Endothelial cell of umbilical vein (primary cell): ENCODE measurements at regions not wholly inside any gene's neighbourhood (a gene's known extent, or its start where the extent isn't known, plus 50 kb on each side); places are given as distances from the start of the nearest gene placed in this dataset.

ENCODE experiments used
- CTCF ChIP-seq, 2 donors: IDR thresholded peaks; 1 replicate in 1 of 2; 2 replicates in 1 of 2; pipeline ENCODE4 v1.5.1; 2011; ENCODE audit warnings: low read length in 2 of 2, mild to moderate bottlenecking in 2 of 2, moderate library complexity in 2 of 2, control low read depth in 1 of 2, inconsistent platforms in 1 of 2, low read depth in 1 of 2; ENCODE audit not compliant: insufficient read depth in 1 of 2; ENCODE audit errors: extremely low read depth in 1 of 2
- POLR2A ChIP-seq: IDR thresholded peaks from 2 replicates; pipeline ENCODE4 v1.6.1; 2012; ENCODE audit warnings: low read depth, mild to moderate bottlenecking, control low read depth, low read length

- TF ChIP-seq CTCF (IDR thresholded peaks at IDR 0.05; ENCODE audit: extremely low read depth in 1 of 2, insufficient read depth in 1 of 2, low read depth in 1 of 2, low read length in 2 of 2) = no peak
- TF ChIP-seq POLR2A = peak; percentile 26
Observed at GRCh38 chr1:68331117-68331865, 99.0 kb upstream of the WLS start.
